IMR-90 (cell line): ENCODE measurements at regions not wholly inside any gene's neighbourhood (a gene's known extent, or its start where the extent isn't known, plus 50 kb on each side); places are given as distances from the start of the nearest gene placed in this dataset.

ENCODE experiments used
- CEBPB ChIP-seq: IDR thresholded peaks from 2 replicates; pipeline ENCODE4 v1.6.1; 2012; ENCODE audit warnings: low read depth, low read length, improper control_type of control experiment
- MXI1 ChIP-seq: IDR thresholded peaks from 2 replicates; pipeline ENCODE4 v1.6.1; 2012; ENCODE audit warnings: low read depth, mild to moderate bottlenecking, low read length, moderate library complexity, borderline replicate concordance
- POLR2A ChIP-seq: IDR thresholded peaks from 2 replicates; pipeline ENCODE4 v1.6.1; 2012; ENCODE audit warnings: mild to moderate bottlenecking, low read depth, low read length
- RAD21 ChIP-seq: IDR thresholded peaks from 2 replicates; pipeline ENCODE4 v1.6.1; 2012; ENCODE audit warnings: low read length, improper control_type of control experiment
- RFX5 ChIP-seq: IDR thresholded peaks from 2 replicates; pipeline ENCODE4 v1.8.0; 2012; ENCODE audit warnings: low read depth, mild to moderate bottlenecking, low read length, moderate library complexity
- TF ChIP-seq, protein P1 (sequence below): conservative IDR thresholded peaks from 2 replicates; pipeline ENCODE4 v1.5.1; 2012; ENCODE audit warnings: mild to moderate bottlenecking, low read depth, low read length, improper control_type of control experiment
- TF ChIP-seq, protein P2 (sequence below): fragments of 150-350 bp; IDR thresholded peaks from 2 replicates; pipeline ENCODE4 v1.6.1; 2016; ENCODE audit warnings: low read depth, mild to moderate bottlenecking, low read length, moderate library complexity, borderline replicate concordance
- TF ChIP-seq, protein P3 (sequence below): fragments of 150-350 bp; IDR thresholded peaks from 2 replicates; pipeline ENCODE4 v1.6.1; 2017; ENCODE audit warnings: mild to moderate bottlenecking, antibody characterized with exemption, low read length, low read depth

DNA sequence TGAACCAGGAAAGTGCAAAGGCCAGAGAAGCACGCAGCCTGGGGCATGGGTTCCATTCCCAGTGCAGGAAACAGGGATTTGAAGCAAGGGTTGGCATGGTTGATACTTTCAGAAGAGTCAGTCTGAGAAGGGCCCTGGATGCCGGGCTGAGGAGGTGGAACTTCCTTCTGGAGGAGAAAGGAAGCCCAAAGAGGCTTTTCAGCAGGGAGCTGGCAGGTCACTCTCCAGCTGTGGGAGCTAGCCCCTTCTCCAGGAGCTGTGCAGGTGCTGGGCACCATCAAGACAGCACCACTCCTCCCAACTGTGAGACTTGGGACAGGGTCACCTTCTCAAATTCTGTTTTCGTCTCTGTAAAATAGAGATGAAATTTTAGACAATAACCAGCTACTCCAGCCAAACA lies 169.8 kb downstream of the ZNF248 start:
- TF ChIP-seq RFX5 (no peak), POLR2A (no peak), MXI1 (no peak), CEBPB (no peak), RAD21 (no peak)
- TF ChIP-seq, protein P1, sequence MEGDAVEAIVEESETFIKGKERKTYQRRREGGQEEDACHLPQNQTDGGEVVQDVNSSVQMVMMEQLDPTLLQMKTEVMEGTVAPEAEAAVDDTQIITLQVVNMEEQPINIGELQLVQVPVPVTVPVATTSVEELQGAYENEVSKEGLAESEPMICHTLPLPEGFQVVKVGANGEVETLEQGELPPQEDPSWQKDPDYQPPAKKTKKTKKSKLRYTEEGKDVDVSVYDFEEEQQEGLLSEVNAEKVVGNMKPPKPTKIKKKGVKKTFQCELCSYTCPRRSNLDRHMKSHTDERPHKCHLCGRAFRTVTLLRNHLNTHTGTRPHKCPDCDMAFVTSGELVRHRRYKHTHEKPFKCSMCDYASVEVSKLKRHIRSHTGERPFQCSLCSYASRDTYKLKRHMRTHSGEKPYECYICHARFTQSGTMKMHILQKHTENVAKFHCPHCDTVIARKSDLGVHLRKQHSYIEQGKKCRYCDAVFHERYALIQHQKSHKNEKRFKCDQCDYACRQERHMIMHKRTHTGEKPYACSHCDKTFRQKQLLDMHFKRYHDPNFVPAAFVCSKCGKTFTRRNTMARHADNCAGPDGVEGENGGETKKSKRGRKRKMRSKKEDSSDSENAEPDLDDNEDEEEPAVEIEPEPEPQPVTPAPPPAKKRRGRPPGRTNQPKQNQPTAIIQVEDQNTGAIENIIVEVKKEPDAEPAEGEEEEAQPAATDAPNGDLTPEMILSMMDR, result no peak
- TF ChIP-seq, protein P2, sequence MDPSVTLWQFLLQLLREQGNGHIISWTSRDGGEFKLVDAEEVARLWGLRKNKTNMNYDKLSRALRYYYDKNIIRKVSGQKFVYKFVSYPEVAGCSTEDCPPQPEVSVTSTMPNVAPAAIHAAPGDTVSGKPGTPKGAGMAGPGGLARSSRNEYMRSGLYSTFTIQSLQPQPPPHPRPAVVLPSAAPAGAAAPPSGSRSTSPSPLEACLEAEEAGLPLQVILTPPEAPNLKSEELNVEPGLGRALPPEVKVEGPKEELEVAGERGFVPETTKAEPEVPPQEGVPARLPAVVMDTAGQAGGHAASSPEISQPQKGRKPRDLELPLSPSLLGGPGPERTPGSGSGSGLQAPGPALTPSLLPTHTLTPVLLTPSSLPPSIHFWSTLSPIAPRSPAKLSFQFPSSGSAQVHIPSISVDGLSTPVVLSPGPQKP, result no peak
- TF ChIP-seq, protein P3, sequence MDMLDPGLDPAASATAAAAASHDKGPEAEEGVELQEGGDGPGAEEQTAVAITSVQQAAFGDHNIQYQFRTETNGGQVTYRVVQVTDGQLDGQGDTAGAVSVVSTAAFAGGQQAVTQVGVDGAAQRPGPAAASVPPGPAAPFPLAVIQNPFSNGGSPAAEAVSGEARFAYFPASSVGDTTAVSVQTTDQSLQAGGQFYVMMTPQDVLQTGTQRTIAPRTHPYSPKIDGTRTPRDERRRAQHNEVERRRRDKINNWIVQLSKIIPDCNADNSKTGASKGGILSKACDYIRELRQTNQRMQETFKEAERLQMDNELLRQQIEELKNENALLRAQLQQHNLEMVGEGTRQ, result no peak
